ENCODE measurements at regions not wholly inside any gene's neighbourhood (a gene's known extent, or its start where the extent isn't known, plus 50 kb on each side); places are given as distances from the start of the nearest gene placed in this dataset.

DNA sequence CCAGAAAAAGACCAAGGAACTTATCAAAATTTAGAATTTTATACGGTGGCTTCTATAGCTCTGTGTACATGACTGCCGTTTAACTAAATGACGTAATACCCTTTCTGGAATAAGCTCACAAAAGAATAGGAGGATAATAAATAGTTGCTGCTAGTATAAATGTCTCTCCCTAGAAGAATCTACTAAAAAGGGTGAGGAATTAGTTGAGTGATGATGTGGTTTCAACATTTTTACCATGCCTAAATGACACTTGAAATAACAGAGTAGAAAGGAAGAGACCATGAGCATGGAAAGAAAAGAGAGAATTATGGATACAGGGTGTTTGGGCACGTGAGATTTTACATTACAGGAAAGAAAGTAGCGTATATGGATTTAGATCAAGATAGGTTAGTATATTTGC, 231.1 kb downstream of the ARAP2 start:
- DNase-seq (ENCODE audit: low read depth in 1 of 2, low spot score in 1 of 2) (no peak), ATAC-seq (no peak), FAIRE-seq (no peak)
- Histone ChIP-seq H3K4me1 (no peaks in the 10 kb centered on the region), H3K4me2 (no peak overlapping the region), H3K27ac (no peak overlapping the region), H3K4me3 (no peak overlapping the region), H3K9me3 (no peaks in the 10 kb centered on the region)
- ChIA-PET POLR2A (no interaction called here), CTCF (no interaction called here)
- WGBS (ENCODE audit: missing lambda C conversion rate): 15% methylated on average over 5 of the region's 5 CpGs
- TF ChIP-seq ZNF302 (CRISPR knock-in tag; IDR thresholded peaks at IDR 0.05): no peak
- TF ChIP-seq EHF (CRISPR knock-in tag; IDR thresholded peaks at IDR 0.05): no peak
- TF ChIP-seq HOXB5 (CRISPR knock-in tag; IDR thresholded peaks at IDR 0.05): no peak
- no peak for TF ChIP-seq POLR2A (IDR thresholded peaks at IDR 0.05; ENCODE audit: low read length)
- TF ChIP-seq CBX8 (IDR thresholded peaks at IDR 0.05): no peak
- no peak for TF ChIP-seq ZSCAN20 (CRISPR knock-in tag; IDR thresholded peaks at IDR 0.05)
- no peak for TF ChIP-seq ZC3H11A (IDR thresholded peaks at IDR 0.05)
- no peak for TF ChIP-seq FOXS1 (CRISPR knock-in tag; IDR thresholded peaks at IDR 0.05)
- no peak for TF ChIP-seq BHLHE40 (IDR thresholded peaks at IDR 0.05; ENCODE audit: low read depth, low read length)

Small RNA genes in the stretch of these regions (small RNA-seq; reads per million reads assigned to genes)
- gene AC097535.2 (0 reads per million in 6 experiments), gene RF01210 (0 to 0.29 (median 0) reads per million in 6 experiments), gene RNU6-573P (0 reads per million in 6 experiments)
